ENCODE measurements at regions not wholly inside any gene's neighbourhood (a gene's known extent, or its start where the extent isn't known, plus 50 kb on each side); places are given as distances from the start of the nearest gene placed in this dataset.

DNA sequence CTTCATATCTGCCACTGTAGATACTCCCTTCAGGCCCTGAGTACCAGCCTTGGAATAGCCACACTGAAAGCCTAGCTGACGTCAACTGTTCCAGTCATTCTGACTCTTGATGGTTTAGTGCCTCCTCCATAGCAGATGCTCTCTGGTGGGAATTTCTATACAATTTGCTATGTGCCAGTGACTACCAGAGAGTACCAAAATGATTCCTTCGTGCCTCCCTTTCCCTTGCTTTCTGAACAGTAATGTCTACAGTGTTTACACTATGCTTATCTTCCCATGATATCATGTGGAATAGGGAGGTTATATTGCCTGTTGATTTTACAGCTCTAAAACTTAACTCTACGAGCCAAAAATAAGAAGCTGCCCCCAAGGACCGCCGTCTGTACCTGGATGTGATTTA is 109.7 kb upstream of the GMNC start:
- DNase-seq (ENCODE audit: low spot score) = no peak
- TF ChIP-seq RXRA (IDR thresholded peaks at IDR 0.05) = no peak
- H3K9ac ChIP-seq (ENCODE audit: low read depth in 1 of 2, low read length in 2 of 2) = no peak overlapping the region
- no peaks in the 10 kb centered on the region for H3K4me1 ChIP-seq (ENCODE audit: control insufficient read depth in 4 of 4, insufficient read depth in 4 of 4, low read length in 3 of 4)
- H3K36me3 ChIP-seq (ENCODE audit: control insufficient read depth in 4 of 4, insufficient read depth in 3 of 4, low read depth in 1 of 4, low read length in 3 of 4) = no peaks in the 10 kb centered on the region
- 83% methylated on average over 5 of the region's 5 CpGs for WGBS
- H3K27ac ChIP-seq (ENCODE audit: low read depth in 1 of 2, low read length in 2 of 2) = no peak overlapping the region
- H3K9me3 ChIP-seq (ENCODE audit: control insufficient read depth in 4 of 4, low read length in 3 of 4) = no peaks in the 10 kb centered on the region
- no peaks in the 10 kb centered on the region for H3K27me3 ChIP-seq (ENCODE audit: control insufficient read depth in 4 of 4, insufficient read depth in 4 of 4, low read length in 3 of 4)
- H3K4me3 ChIP-seq (ENCODE audit: low read depth in 1 of 3, low read length in 3 of 3) = no peak overlapping the region

- Histone ChIP-seq H3K4me1 (ENCODE audit: control insufficient read depth in 4 of 4, insufficient read depth in 4 of 4, low read length in 3 of 4) (no peaks in the 10 kb centered on the region), H3K9me3 (ENCODE audit: control insufficient read depth in 4 of 4, low read length in 3 of 4) (no peaks in the 10 kb centered on the region), H3K36me3 (ENCODE audit: control insufficient read depth in 4 of 4, insufficient read depth in 3 of 4, low read depth in 1 of 4, low read length in 3 of 4) (no peaks in the 10 kb centered on the region), H3K27me3 (ENCODE audit: control insufficient read depth in 4 of 4, insufficient read depth in 4 of 4, low read length in 3 of 4) (no peaks in the 10 kb centered on the region), H3K4me3 (ENCODE audit: low read depth in 1 of 3, low read length in 3 of 3) (no peak overlapping the region), H3K27ac (ENCODE audit: low read depth in 1 of 2, low read length in 2 of 2) (no peak overlapping the region), H3K9ac (ENCODE audit: low read depth in 1 of 2, low read length in 2 of 2) (no peak overlapping the region)
- DNase-seq (ENCODE audit: low spot score) = no peak
- TF ChIP-seq, protein P1, sequence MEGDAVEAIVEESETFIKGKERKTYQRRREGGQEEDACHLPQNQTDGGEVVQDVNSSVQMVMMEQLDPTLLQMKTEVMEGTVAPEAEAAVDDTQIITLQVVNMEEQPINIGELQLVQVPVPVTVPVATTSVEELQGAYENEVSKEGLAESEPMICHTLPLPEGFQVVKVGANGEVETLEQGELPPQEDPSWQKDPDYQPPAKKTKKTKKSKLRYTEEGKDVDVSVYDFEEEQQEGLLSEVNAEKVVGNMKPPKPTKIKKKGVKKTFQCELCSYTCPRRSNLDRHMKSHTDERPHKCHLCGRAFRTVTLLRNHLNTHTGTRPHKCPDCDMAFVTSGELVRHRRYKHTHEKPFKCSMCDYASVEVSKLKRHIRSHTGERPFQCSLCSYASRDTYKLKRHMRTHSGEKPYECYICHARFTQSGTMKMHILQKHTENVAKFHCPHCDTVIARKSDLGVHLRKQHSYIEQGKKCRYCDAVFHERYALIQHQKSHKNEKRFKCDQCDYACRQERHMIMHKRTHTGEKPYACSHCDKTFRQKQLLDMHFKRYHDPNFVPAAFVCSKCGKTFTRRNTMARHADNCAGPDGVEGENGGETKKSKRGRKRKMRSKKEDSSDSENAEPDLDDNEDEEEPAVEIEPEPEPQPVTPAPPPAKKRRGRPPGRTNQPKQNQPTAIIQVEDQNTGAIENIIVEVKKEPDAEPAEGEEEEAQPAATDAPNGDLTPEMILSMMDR (IDR thresholded peaks at IDR 0.05; ENCODE audit: low read depth, low read length, missing input control) = no peak
- no peak for TF ChIP-seq HNF4G (IDR thresholded peaks at IDR 0.05)
- TF ChIP-seq FOXA1 (IDR thresholded peaks at IDR 0.05) = no peak
- TF ChIP-seq NR2F2 (IDR thresholded peaks at IDR 0.05) = no peak
- no peak for TF ChIP-seq SP1 (IDR thresholded peaks at IDR 0.05)
- TF ChIP-seq, protein P2, sequence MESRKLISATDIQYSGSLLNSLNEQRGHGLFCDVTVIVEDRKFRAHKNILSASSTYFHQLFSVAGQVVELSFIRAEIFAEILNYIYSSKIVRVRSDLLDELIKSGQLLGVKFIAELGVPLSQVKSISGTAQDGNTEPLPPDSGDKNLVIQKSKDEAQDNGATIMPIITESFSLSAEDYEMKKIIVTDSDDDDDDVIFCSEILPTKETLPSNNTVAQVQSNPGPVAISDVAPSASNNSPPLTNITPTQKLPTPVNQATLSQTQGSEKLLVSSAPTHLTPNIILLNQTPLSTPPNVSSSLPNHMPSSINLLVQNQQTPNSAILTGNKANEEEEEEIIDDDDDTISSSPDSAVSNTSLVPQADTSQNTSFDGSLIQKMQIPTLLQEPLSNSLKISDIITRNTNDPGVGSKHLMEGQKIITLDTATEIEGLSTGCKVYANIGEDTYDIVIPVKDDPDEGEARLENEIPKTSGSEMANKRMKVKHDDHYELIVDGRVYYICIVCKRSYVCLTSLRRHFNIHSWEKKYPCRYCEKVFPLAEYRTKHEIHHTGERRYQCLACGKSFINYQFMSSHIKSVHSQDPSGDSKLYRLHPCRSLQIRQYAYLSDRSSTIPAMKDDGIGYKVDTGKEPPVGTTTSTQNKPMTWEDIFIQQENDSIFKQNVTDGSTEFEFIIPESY (IDR thresholded peaks at IDR 0.05) = no peak
- no peak for TF ChIP-seq GABPA (IDR thresholded peaks at IDR 0.05 in 1 of 2, conservative IDR thresholded peaks at IDR 0.05 in 1 of 2)
- TF ChIP-seq, protein P3, sequence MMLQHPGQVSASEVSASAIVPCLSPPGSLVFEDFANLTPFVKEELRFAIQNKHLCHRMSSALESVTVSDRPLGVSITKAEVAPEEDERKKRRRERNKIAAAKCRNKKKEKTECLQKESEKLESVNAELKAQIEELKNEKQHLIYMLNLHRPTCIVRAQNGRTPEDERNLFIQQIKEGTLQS (IDR thresholded peaks at IDR 0.05) = no peak
- TF ChIP-seq TAF1 (conservative IDR thresholded peaks at IDR 0.05) = no peak
- TF ChIP-seq, protein P4, sequence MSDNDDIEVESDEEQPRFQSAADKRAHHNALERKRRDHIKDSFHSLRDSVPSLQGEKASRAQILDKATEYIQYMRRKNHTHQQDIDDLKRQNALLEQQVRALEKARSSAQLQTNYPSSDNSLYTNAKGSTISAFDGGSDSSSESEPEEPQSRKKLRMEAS (IDR thresholded peaks at IDR 0.05) = no peak
- no peak for TF ChIP-seq YY1 (IDR thresholded peaks at IDR 0.05)
- TF ChIP-seq FOXA2 (IDR thresholded peaks at IDR 0.05) = no peak
- no peak for TF ChIP-seq EGR1 (IDR thresholded peaks at IDR 0.05; ENCODE audit: low read depth in 2 of 2)
- TF ChIP-seq JUND (IDR thresholded peaks at IDR 0.05) = no peak
- no peak for TF ChIP-seq REST (IDR thresholded peaks at IDR 0.05)
- TF ChIP-seq HNF4A (conservative IDR thresholded peaks at IDR 0.05) = no peak
- no peak for TF ChIP-seq RXRA (IDR thresholded peaks at IDR 0.05)
- TF ChIP-seq RAD21 (IDR thresholded peaks at IDR 0.05) = no peak
These were observed 108.1 kb upstream of the GMNC start for GRCh38 chr3:190970560-190970959.
